H1 (cell line): ENCODE measurements at regions not wholly inside any gene's neighbourhood (a gene's known extent, or its start where the extent isn't known, plus 50 kb on each side); places are given as distances from the start of the nearest gene placed in this dataset.

ENCODE experiments used
- CTCF ChIA-PET: fragments of 300-600 bp; sonication (Branson Sonifier 250); formaldehyde crosslinking; loops from one replicate; lab custom pipeline; 2021; ENCODE audit not compliant: partially characterized antibody; lab: Charles Lee
- POLR2A ChIA-PET: fragments of 300-600 bp; sonication (Branson Sonifier 250); formaldehyde crosslinking; loops from one replicate; lab custom pipeline; 2021; ENCODE audit warnings: inconsistent platforms; ENCODE audit not compliant: partially characterized antibody; lab: Charles Lee
- DNase-seq, 2 experiments: peaks; one replicate each; pipeline versions ENCODE4 v3.0.0 to v3.0.0-alpha.2; 2010 to 2022; ENCODE audit warnings: low spot score in 2 of 2, low read depth in 1 of 2, mixed read lengths in 1 of 2
- FAIRE-seq: peaks from 2 replicates; lab custom pipeline; 2011; peaks lifted over from hg19 to GRCh38; lab: Jason Lieb, UNC
- H2AFZ ChIP-seq: 2 replicates; pipeline ENCODE4 v1.8.1; 2012; ENCODE audit warnings: low read length, inconsistent platforms
- H2AK5ac ChIP-seq: 2 replicates; pipeline ENCODE4 v1.6.1; 2013; ENCODE audit warnings: low read depth, low read length
- H2BK120ac ChIP-seq: replicated peaks from 2 replicates; pipeline ENCODE3; 2013; ENCODE audit warnings: low read depth, low read length, inconsistent platforms
- H2BK12ac ChIP-seq: 2 replicates; pipeline ENCODE4 v1.6.1; 2013; ENCODE audit warnings: low read depth, low read length
- H2BK15ac ChIP-seq: 2 replicates; pipeline ENCODE4 v1.6.1; 2013; ENCODE audit warnings: low read length
- H2BK20ac ChIP-seq: 2 replicates; pipeline ENCODE4 v1.6.1; 2013; ENCODE audit warnings: low read length
- H2BK5ac ChIP-seq: 2 replicates; pipeline ENCODE4 v1.6.1; 2013; ENCODE audit warnings: low read depth, low read length
- H3K14ac ChIP-seq: 2 replicates; pipeline ENCODE4 v1.6.1; 2013; ENCODE audit warnings: inconsistent platforms; ENCODE audit not compliant: insufficient read length
- H3K18ac ChIP-seq: 2 replicates; pipeline ENCODE4 v1.6.1; 2013; ENCODE audit warnings: low read length; ENCODE audit errors: extremely low read depth
- H3K23ac ChIP-seq: 2 replicates; pipeline ENCODE4 v1.6.1; 2013; ENCODE audit warnings: inconsistent platforms; ENCODE audit not compliant: insufficient read length
- H3K23me2 ChIP-seq: 2 replicates; pipeline ENCODE4 v1.6.1; 2013; ENCODE audit warnings: low read depth, low read length
- H3K27ac ChIP-seq: 2 replicates; pipeline ENCODE4 v1.6.1; 2011; ENCODE audit warnings: low read depth, low read length, inconsistent platforms
- H3K27me3 ChIP-seq, 4 experiments: replicated peaks in 1 of 4; 1 replicate in 1 of 4; 2 replicates in 3 of 4; pipeline versions ENCODE4 v1.6.1 to v1.8.1; 2011 to 2013; ENCODE audit warnings: low read length in 3 of 4, mild to moderate bottlenecking in 3 of 4, inconsistent platforms in 2 of 4, mixed read lengths in 2 of 4, moderate library complexity in 1 of 4; ENCODE audit not compliant: control insufficient read depth in 3 of 4, insufficient read depth in 3 of 4; ENCODE audit errors: extremely low read depth in 1 of 4
- H3K36me3 ChIP-seq, 4 experiments: 2 replicates each; pipeline versions ENCODE4 v1.6.1 to v1.8.1; 2011 to 2013; ENCODE audit warnings: mild to moderate bottlenecking in 4 of 4, low read length in 3 of 4, moderate library complexity in 2 of 4, control low read depth in 1 of 4, inconsistent platforms in 1 of 4; ENCODE audit not compliant: insufficient read depth in 4 of 4, control insufficient read depth in 2 of 4
- H3K4ac ChIP-seq: replicated peaks from 2 replicates; pipeline ENCODE3; 2013; ENCODE audit warnings: low read length, low read depth, mixed read lengths, inconsistent platforms; ENCODE audit not compliant: insufficient read length
- H3K4me1 ChIP-seq, 4 experiments: replicated peaks in 1 of 4; 1 replicate in 1 of 4; 2 replicates in 3 of 4; pipeline versions ENCODE4 v1.6.1 to v1.8.1; 2011 to 2013; ENCODE audit warnings: low read length in 3 of 4, inconsistent platforms in 2 of 4, mixed read lengths in 1 of 4; ENCODE audit not compliant: insufficient read depth in 4 of 4, control insufficient read depth in 3 of 4
- H3K4me2 ChIP-seq, 2 experiments: 2 replicates each; pipeline versions ENCODE4 v1.6.1 to v1.8.1; 2011 to 2013; ENCODE audit warnings: low read depth in 2 of 2, low read length in 2 of 2, control low read depth in 1 of 2, inconsistent platforms in 1 of 2, mild to moderate bottlenecking in 1 of 2; ENCODE audit not compliant: insufficient read depth in 1 of 2
- H3K4me3 ChIP-seq, 4 experiments: fragments of 200-600, 300-600 bp in 1 of 4; sonication (generic), shearing (Covaris generic), sonication (Bioruptor Twin) in 1 of 4; 2 replicates each; pipeline versions ENCODE4 v1.5.1 to v1.8.1; 2011 to 2016; ENCODE audit warnings: low read length in 4 of 4, low read depth in 3 of 4, control low read depth in 2 of 4, inconsistent platforms in 2 of 4, mild to moderate bottlenecking in 2 of 4, mixed read lengths in 1 of 4, moderate library complexity in 1 of 4; ENCODE audit not compliant: insufficient read depth in 2 of 4; ENCODE audit errors: extremely low read depth in 1 of 4
- H3K56ac ChIP-seq: replicated peaks from 2 replicates; pipeline ENCODE3; 2013; ENCODE audit warnings: low read depth, mild to moderate bottlenecking, mixed read lengths, low read length, inconsistent platforms; ENCODE audit not compliant: insufficient read length
- H3K79me1 ChIP-seq: 2 replicates; pipeline ENCODE4 v1.6.1; 2013; ENCODE audit warnings: low read depth, low read length, control low read depth
- H3K79me2 ChIP-seq, 2 experiments: 2 replicates each; pipeline versions ENCODE4 v1.6.1 to v1.8.1; 2012 to 2013; ENCODE audit warnings: low read length in 2 of 2, mild to moderate bottlenecking in 2 of 2, inconsistent platforms in 1 of 2; ENCODE audit not compliant: insufficient read depth in 2 of 2, control insufficient read depth in 1 of 2
- H3K9ac ChIP-seq, 4 experiments: replicated peaks in 1 of 4; 1 replicate in 1 of 4; 2 replicates in 3 of 4; pipeline versions ENCODE4 v1.6.1 to v1.8.1; 2011 to 2013; ENCODE audit warnings: low read depth in 3 of 4, low read length in 3 of 4, control low read depth in 2 of 4, mild to moderate bottlenecking in 2 of 4, moderate library complexity in 2 of 4, inconsistent platforms in 1 of 4; ENCODE audit errors: extremely low read depth in 1 of 4
- H3K9me3 ChIP-seq, 2 experiments: 2 replicates each; pipeline versions ENCODE4 v1.6.1 to v1.8.1; 2012 to 2013; ENCODE audit warnings: mild to moderate bottlenecking in 2 of 2, moderate library complexity in 2 of 2, control low read depth in 1 of 2, inconsistent platforms in 1 of 2, low read depth in 1 of 2, low read length in 1 of 2, mixed read lengths in 1 of 2; ENCODE audit not compliant: insufficient read depth in 2 of 2
- H4K20me1 ChIP-seq, 2 experiments: replicated peaks in 1 of 2; 2 replicates each; pipeline versions ENCODE3 to v1.8.1; 2011 to 2013; ENCODE audit warnings: inconsistent platforms in 2 of 2, low read length in 2 of 2, mild to moderate bottlenecking in 1 of 2; ENCODE audit not compliant: insufficient read depth in 2 of 2, control insufficient read depth in 1 of 2
- H4K5ac ChIP-seq: 2 replicates; pipeline ENCODE4 v1.6.1; 2013; ENCODE audit warnings: low read length, low read depth, mixed read lengths, inconsistent platforms; ENCODE audit not compliant: insufficient read length
- H4K8ac ChIP-seq: 2 replicates; pipeline ENCODE4 v1.8.0; 2013; ENCODE audit warnings: mild to moderate bottlenecking, moderate library complexity, low read length, inconsistent platforms; ENCODE audit not compliant: insufficient read depth; ENCODE audit errors: extremely low read depth
- H4K91ac ChIP-seq: replicated peaks from 2 replicates; pipeline ENCODE3; 2013; ENCODE audit warnings: low read length, mixed read lengths, inconsistent platforms; ENCODE audit not compliant: insufficient read length
- SP4 ChIP-seq: IDR thresholded peaks from 2 replicates; pipeline ENCODE4 v1.6.1; 2012; ENCODE audit warnings: low read length, inconsistent platforms
- WGBS, 2 experiments: shearing (Covaris generic) in 1 of 2; methylation state at CpG; one replicate each; pipeline versions ENCODE4 v1.1.6 to v1.1.7; 2013 to 2015; ENCODE audit warnings: low lambda C conversion rate in 2 of 2, mixed read lengths in 2 of 2, inconsistent platforms in 1 of 2, low coverage in 1 of 2, missing lambda C conversion rate in 1 of 2; ENCODE audit not compliant: insufficient replicate concordance in 2 of 2, insufficient coverage in 1 of 2, insufficient read length in 1 of 2; ENCODE audit errors: extremely low coverage in 1 of 2, missing lambda C conversion rate in 1 of 2; 5-methylcytosine and 5-hydroxymethylcytosine counted together
- TF ChIP-seq, protein P1 (sequence below): IDR thresholded peaks from 2 replicates; pipeline ENCODE4 v1.6.1; 2012; ENCODE audit warnings: inconsistent platforms

DNA sequence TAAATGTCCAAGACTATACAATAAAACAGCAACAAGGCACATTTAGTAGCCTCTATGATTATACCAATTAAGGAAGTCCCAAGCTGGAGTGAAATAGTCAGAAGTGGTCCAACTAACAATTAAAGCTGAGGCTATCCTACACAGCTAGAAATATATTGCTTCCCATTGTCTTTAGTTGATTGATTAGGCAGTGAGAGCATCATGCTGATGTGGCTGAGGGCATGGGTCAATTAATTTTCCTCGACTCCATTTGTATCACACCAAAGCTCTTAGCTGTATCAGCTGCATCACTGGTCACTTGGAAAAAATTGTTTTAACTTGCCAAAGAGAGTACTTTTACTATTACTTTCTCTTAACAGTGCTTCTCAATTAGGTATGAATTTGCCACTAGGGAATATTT, 328.7 kb upstream of the NT5E start:
- WGBS, 2 experiments = 100% methylated on average over 1 of the region's 1 CpG; no CpG with 5 or more reads in 1 of the 2 experiments
- Histone ChIP-seq H3K4ac (no peak overlapping the region), H3K27me3 (no peaks in the 10 kb centered on the region), H3K4me1 (no peaks in the 10 kb centered on the region), H2BK5ac (no peak overlapping the region), H4K8ac (no peak overlapping the region), H4K20me1 (no peaks in the 10 kb centered on the region), H2BK12ac (no peak overlapping the region), H3K56ac (no peak overlapping the region), H3K4me2 (no peak overlapping the region), H2AK5ac (no peak overlapping the region), H3K18ac (no peak overlapping the region), H2BK15ac (no peak overlapping the region), H3K79me1 (no peaks in the 10 kb centered on the region), H3K9ac (no peak overlapping the region), H4K5ac (no peak overlapping the region), H3K36me3 (no peaks in the 10 kb centered on the region), H3K79me2 (no peaks in the 10 kb centered on the region), H3K14ac (no peak overlapping the region), H2BK20ac (no peak overlapping the region), H3K27ac (no peak overlapping the region), H4K91ac (no peak overlapping the region), H3K9me3 (no peaks in the 10 kb centered on the region), H2AFZ (no peak overlapping the region), H2BK120ac (no peak overlapping the region), H3K23me2 (no peaks in the 10 kb centered on the region; the same call in 1 of the 2 replicates), H3K4me3 (no peak overlapping the region), H3K23ac (no peak overlapping the region)
- ChIA-PET CTCF (interaction anchor here (0.6 to 3.4 kb wide), 3 partner anchors 11 to 305 kb away, joined by 3 to 12 read pairs (median 3); no protein-coding TSS in a partner anchor), POLR2A (no interaction called here)
- DNase-seq = no peak
- no peak for FAIRE-seq
- no peak for TF ChIP-seq SP4
- TF ChIP-seq, protein P1, sequence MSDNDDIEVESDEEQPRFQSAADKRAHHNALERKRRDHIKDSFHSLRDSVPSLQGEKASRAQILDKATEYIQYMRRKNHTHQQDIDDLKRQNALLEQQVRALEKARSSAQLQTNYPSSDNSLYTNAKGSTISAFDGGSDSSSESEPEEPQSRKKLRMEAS = no peak
